ENCODE measurements at regions not wholly inside any gene's neighbourhood (a gene's known extent, or its start where the extent isn't known, plus 50 kb on each side); places are given as distances from the start of the nearest gene placed in this dataset.

DNA sequence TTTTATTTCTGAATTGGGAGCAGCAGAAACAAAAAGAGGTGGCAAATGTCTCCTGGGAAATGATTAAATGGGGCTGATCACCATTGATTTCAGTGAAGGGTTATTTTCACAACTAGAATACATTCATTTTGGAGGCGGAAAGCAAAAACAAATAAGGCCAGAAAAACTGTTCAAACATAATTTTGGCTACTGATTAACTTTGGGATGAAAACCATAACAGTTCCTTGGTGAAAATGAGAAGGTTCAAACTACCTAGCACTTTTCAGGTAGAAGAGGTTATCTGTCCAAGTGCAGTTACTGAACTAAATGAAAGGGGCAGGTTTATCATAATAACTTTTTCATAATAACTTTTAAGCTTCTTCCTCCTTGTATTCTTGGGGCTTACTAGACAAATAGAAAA is 718.5 kb downstream of the CDH11 start:
- TF ChIP-seq YY1 (IDR thresholded peaks at IDR 0.05; ENCODE audit: low read depth) (no peak), RAD21 (IDR thresholded peaks at IDR 0.05; ENCODE audit: low read depth) (no peak)
